ENCODE measurements at regions not wholly inside any gene's neighbourhood (a gene's known extent, or its start where the extent isn't known, plus 50 kb on each side); places are given as distances from the start of the nearest gene placed in this dataset.

- no peak for TF ChIP-seq CTCF (IDR thresholded peaks at IDR 0.05; ENCODE audit: insufficient read depth, low read length)
- TF ChIP-seq POLR2AphosphoS5 (IDR thresholded peaks at IDR 0.05; ENCODE audit: low read depth): no peak
- TF ChIP-seq, protein P1, sequence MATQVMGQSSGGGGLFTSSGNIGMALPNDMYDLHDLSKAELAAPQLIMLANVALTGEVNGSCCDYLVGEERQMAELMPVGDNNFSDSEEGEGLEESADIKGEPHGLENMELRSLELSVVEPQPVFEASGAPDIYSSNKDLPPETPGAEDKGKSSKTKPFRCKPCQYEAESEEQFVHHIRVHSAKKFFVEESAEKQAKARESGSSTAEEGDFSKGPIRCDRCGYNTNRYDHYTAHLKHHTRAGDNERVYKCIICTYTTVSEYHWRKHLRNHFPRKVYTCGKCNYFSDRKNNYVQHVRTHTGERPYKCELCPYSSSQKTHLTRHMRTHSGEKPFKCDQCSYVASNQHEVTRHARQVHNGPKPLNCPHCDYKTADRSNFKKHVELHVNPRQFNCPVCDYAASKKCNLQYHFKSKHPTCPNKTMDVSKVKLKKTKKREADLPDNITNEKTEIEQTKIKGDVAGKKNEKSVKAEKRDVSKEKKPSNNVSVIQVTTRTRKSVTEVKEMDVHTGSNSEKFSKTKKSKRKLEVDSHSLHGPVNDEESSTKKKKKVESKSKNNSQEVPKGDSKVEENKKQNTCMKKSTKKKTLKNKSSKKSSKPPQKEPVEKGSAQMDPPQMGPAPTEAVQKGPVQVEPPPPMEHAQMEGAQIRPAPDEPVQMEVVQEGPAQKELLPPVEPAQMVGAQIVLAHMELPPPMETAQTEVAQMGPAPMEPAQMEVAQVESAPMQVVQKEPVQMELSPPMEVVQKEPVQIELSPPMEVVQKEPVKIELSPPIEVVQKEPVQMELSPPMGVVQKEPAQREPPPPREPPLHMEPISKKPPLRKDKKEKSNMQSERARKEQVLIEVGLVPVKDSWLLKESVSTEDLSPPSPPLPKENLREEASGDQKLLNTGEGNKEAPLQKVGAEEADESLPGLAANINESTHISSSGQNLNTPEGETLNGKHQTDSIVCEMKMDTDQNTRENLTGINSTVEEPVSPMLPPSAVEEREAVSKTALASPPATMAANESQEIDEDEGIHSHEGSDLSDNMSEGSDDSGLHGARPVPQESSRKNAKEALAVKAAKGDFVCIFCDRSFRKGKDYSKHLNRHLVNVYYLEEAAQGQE (IDR thresholded peaks at IDR 0.05; ENCODE audit: insufficient replicate concordance, low read depth): no peak
These were observed 555.5 kb upstream of the MARCKS start for GRCh38 chr6:113301651-113302050.
